Activated CD8-positive, alpha-beta memory T cell treated with anti-CD3 and anti-CD28 coated beads, Interleukin-2, amount 10 ng/mL, durations not matched to agents 7 days and 5 days (primary cell): ENCODE measurements at regions not wholly inside any gene's neighbourhood (a gene's known extent, or its start where the extent isn't known, plus 50 kb on each side); places are given as distances from the start of the nearest gene placed in this dataset.

ENCODE experiments used
- ATAC-seq: fragments of 150-1000 bp; cut with Tn5 transposase; one replicate; pipeline ENCODE4 v1.10.0; 2021; ENCODE audit warnings: moderate library complexity
- CTCF ChIA-PET: fragments of 350-600 bp; sonication (Branson Sonifier 250); formaldehyde crosslinking; loops from one replicate; lab custom pipeline; 2021; ENCODE audit warnings: antibody characterized with exemption; lab: Charles Lee
- DNase-seq: peaks from one replicate; pipeline ENCODE4 v3.0.0-alpha.2; 2020
- H3K27ac Mint-ChIP-seq: one replicate; pipeline ENCODE4 v1.8.0; 2021; ENCODE audit warnings: mild to moderate bottlenecking, mixed read lengths
- H3K27me3 Mint-ChIP-seq: one replicate; pipeline ENCODE4 v1.8.0; 2021; ENCODE audit warnings: mixed read lengths
- H3K36me3 Mint-ChIP-seq: one replicate; pipeline ENCODE4 v1.8.0; 2021; ENCODE audit warnings: mild to moderate bottlenecking, mixed read lengths
- H3K4me1 Mint-ChIP-seq: one replicate; pipeline ENCODE4 v1.8.0; 2021; ENCODE audit warnings: mixed read lengths
- H3K4me3 Mint-ChIP-seq: one replicate; pipeline ENCODE4 v1.8.0; 2021; ENCODE audit warnings: mild to moderate bottlenecking, moderate library complexity, mixed read lengths
- H3K9me3 Mint-ChIP-seq: one replicate; pipeline ENCODE4 v1.8.0; 2022; ENCODE audit warnings: low read depth, mixed read lengths

GRCh38 chr11:11748706-11749365 is 92.9 kb upstream of the USP47 start:
- no peak overlapping the region for H3K27ac Mint-ChIP-seq
- no peaks in the 10 kb centered on the region for H3K4me1 Mint-ChIP-seq
- no peaks in the 10 kb centered on the region for H3K9me3 Mint-ChIP-seq
- no peak for ATAC-seq
- peaks cover 32% of the 10 kb centered on the region for H3K27me3 Mint-ChIP-seq
- H3K4me3 Mint-ChIP-seq = no peak overlapping the region
- H3K36me3 Mint-ChIP-seq = no peaks in the 10 kb centered on the region
- no peak for DNase-seq
- CTCF ChIA-PET = no interaction called here

- CTCF ChIA-PET = interaction anchor here (0.7 kb wide), 1 partner anchor 13 kb away, joined by 3 read pairs; no protein-coding TSS in a partner anchor
- no peak for DNase-seq
- peaks cover 34% of the 10 kb centered on the region for H3K27me3 Mint-ChIP-seq
- no peaks in the 10 kb centered on the region for H3K4me1 Mint-ChIP-seq
- H3K36me3 Mint-ChIP-seq = no peaks in the 10 kb centered on the region
- no peak for ATAC-seq
- no peak overlapping the region for H3K4me3 Mint-ChIP-seq
- H3K9me3 Mint-ChIP-seq = no peaks in the 10 kb centered on the region
- no peak overlapping the region for H3K27ac Mint-ChIP-seq
These were observed 94.2 kb upstream of the USP47 start for GRCh38 chr11:11747570-11747969.

GRCh38 chr11:11746449-11746848 is 95.3 kb upstream of the USP47 start:
- Mint-ChIP-seq H3K36me3 (no peaks in the 10 kb centered on the region), H3K27me3 (peaks cover 34% of the 10 kb centered on the region), H3K4me3 (no peak overlapping the region), H3K9me3 (no peaks in the 10 kb centered on the region), H3K4me1 (no peaks in the 10 kb centered on the region), H3K27ac (no peak overlapping the region)
- no peak for ATAC-seq
- no peak for DNase-seq
- CTCF ChIA-PET = no interaction called here

- Mint-ChIP-seq H3K9me3 (no peaks in the 10 kb centered on the region), H3K27ac (no peak overlapping the region), H3K27me3 (peaks cover 28% of the 10 kb centered on the region), H3K36me3 (no peaks in the 10 kb centered on the region), H3K4me1 (no peaks in the 10 kb centered on the region), H3K4me3 (no peak overlapping the region)
- ATAC-seq = no peak
- DNase-seq = no peak
- CTCF ChIA-PET = no interaction called here
These were observed 98.6 kb upstream of the USP47 start for GRCh38 chr11:11743216-11743615.

- no peak overlapping the region for H3K27ac Mint-ChIP-seq
- no peaks in the 10 kb centered on the region for H3K36me3 Mint-ChIP-seq
- no peaks in the 10 kb centered on the region for H3K9me3 Mint-ChIP-seq
- H3K4me3 Mint-ChIP-seq = no peak overlapping the region
- peaks cover 27% of the 10 kb centered on the region for H3K27me3 Mint-ChIP-seq
- no peaks in the 10 kb centered on the region for H3K4me1 Mint-ChIP-seq
- ATAC-seq (no peak), DNase-seq (no peak)
- CTCF ChIA-PET = no interaction called here
These were observed 99.3 kb upstream of the USP47 start for GRCh38 chr11:11742486-11742885.

- H3K9me3 Mint-ChIP-seq = no peaks in the 10 kb centered on the region
- ATAC-seq (no peak), DNase-seq (no peak)
- H3K27ac Mint-ChIP-seq = no peak overlapping the region
- H3K36me3 Mint-ChIP-seq = no peaks in the 10 kb centered on the region
- CTCF ChIA-PET = no interaction called here
- H3K4me1 Mint-ChIP-seq = no peaks in the 10 kb centered on the region
- H3K4me3 Mint-ChIP-seq = no peak overlapping the region
- peaks cover 23% of the 10 kb centered on the region for H3K27me3 Mint-ChIP-seq
These were observed 100.9 kb upstream of the USP47 start for GRCh38 chr11:11740836-11741235.

GRCh38 chr11:11740073-11740702 is 101.6 kb upstream of the USP47 start:
- Mint-ChIP-seq H3K27me3 (peaks cover 21% of the 10 kb centered on the region), H3K9me3 (no peaks in the 10 kb centered on the region), H3K4me3 (no peak overlapping the region), H3K36me3 (no peaks in the 10 kb centered on the region), H3K4me1 (no peaks in the 10 kb centered on the region), H3K27ac (no peak overlapping the region)
- CTCF ChIA-PET = interaction anchor here (1.0 kb wide), 1 partner anchor 344 kb away, joined by 4 read pairs; no protein-coding TSS in a partner anchor
- ATAC-seq = no peak
- no peak for DNase-seq

- Mint-ChIP-seq H3K27me3 (peaks cover 20% of the 10 kb centered on the region), H3K4me1 (no peaks in the 10 kb centered on the region), H3K36me3 (no peaks in the 10 kb centered on the region), H3K9me3 (no peaks in the 10 kb centered on the region), H3K27ac (no peak overlapping the region), H3K4me3 (no peak overlapping the region)
- DNase-seq (no peak), ATAC-seq (no peak)
- CTCF ChIA-PET = no interaction called here
These were observed 103.4 kb upstream of the USP47 start for GRCh38 chr11:11738370-11738769.

GRCh38 chr11:11735586-11735985 is 106.2 kb upstream of the USP47 start:
- H3K4me1 Mint-ChIP-seq = no peaks in the 10 kb centered on the region
- DNase-seq (no peak), ATAC-seq (no peak)
- H3K9me3 Mint-ChIP-seq = no peaks in the 10 kb centered on the region
- H3K36me3 Mint-ChIP-seq = no peaks in the 10 kb centered on the region
- H3K27ac Mint-ChIP-seq = no peak overlapping the region
- CTCF ChIA-PET = no interaction called here
- H3K27me3 Mint-ChIP-seq = peaks cover 32% of the 10 kb centered on the region
- H3K4me3 Mint-ChIP-seq = no peak overlapping the region

GRCh38 chr11:11733246-11733747 is 108.5 kb upstream of the USP47 start:
- CTCF ChIA-PET = no interaction called here

GRCh38 chr11:11732116-11732515 is 109.7 kb upstream of the USP47 start:
- no peak for DNase-seq
- no peak for ATAC-seq
- CTCF ChIA-PET = no interaction called here
- Mint-ChIP-seq H3K4me1 (no peaks in the 10 kb centered on the region), H3K9me3 (no peaks in the 10 kb centered on the region), H3K27me3 (peaks cover 22% of the 10 kb centered on the region), H3K36me3 (no peaks in the 10 kb centered on the region), H3K4me3 (no peak overlapping the region), H3K27ac (no peak overlapping the region)

More at GRCh38 chr11:11733246-11733747, 108.5 kb upstream of the USP47 start:
- H3K36me3 Mint-ChIP-seq = no peaks in the 10 kb centered on the region
- H3K4me3 Mint-ChIP-seq = no peak overlapping the region
- H3K27ac Mint-ChIP-seq = no peak overlapping the region
- no peak for ATAC-seq
- peaks cover 25% of the 10 kb centered on the region for H3K27me3 Mint-ChIP-seq
- no peaks in the 10 kb centered on the region for H3K4me1 Mint-ChIP-seq
- no peak for DNase-seq
- no peaks in the 10 kb centered on the region for H3K9me3 Mint-ChIP-seq

GRCh38 chr11:11731311-11732083 is 109.7 kb upstream of the GALNT18 start:
- Mint-ChIP-seq H3K27me3 (peaks cover 22% of the 10 kb centered on the region), H3K4me1 (no peaks in the 10 kb centered on the region), H3K4me3 (no peak overlapping the region), H3K9me3 (no peaks in the 10 kb centered on the region), H3K36me3 (no peaks in the 10 kb centered on the region), H3K27ac (no peak overlapping the region)
- no peak for ATAC-seq
- CTCF ChIA-PET = no interaction called here
- DNase-seq = no peak

GRCh38 chr11:11728386-11728785 is 106.6 kb upstream of the GALNT18 start:
- H3K27me3 Mint-ChIP-seq = peaks cover 14% of the 10 kb centered on the region
- CTCF ChIA-PET = no interaction called here
- H3K4me1 Mint-ChIP-seq = no peaks in the 10 kb centered on the region
- no peak for DNase-seq
- no peak for ATAC-seq
- H3K36me3 Mint-ChIP-seq = no peaks in the 10 kb centered on the region
- no peaks in the 10 kb centered on the region for H3K9me3 Mint-ChIP-seq
- H3K4me3 Mint-ChIP-seq = no peak overlapping the region
- no peak overlapping the region for H3K27ac Mint-ChIP-seq
